ENCODE measurements at regions not wholly inside any gene's neighbourhood (a gene's known extent, or its start where the extent isn't known, plus 50 kb on each side); places are given as distances from the start of the nearest gene placed in this dataset.

GRCh38 chr7:112877691-112878460 lies 87.7 kb upstream of the TMEM168 start:
- no peak for TF ChIP-seq ZFX (IDR thresholded peaks at IDR 0.05)
- TF ChIP-seq CTCF (conservative IDR thresholded peaks at IDR 0.05): no peak
- no peak overlapping the region for H3K27ac ChIP-seq

GRCh38 chr7:112876877-112877276 lies 86.7 kb upstream of the TMEM168 start:
- no peak overlapping the region for H3K27ac ChIP-seq
- TF ChIP-seq CTCF (conservative IDR thresholded peaks at IDR 0.05) (no peak), ZFX (IDR thresholded peaks at IDR 0.05) (no peak)

- no peak for TF ChIP-seq ZFX (IDR thresholded peaks at IDR 0.05)
- no peak for TF ChIP-seq CTCF (conservative IDR thresholded peaks at IDR 0.05)
Measured at GRCh38 chr7:112874909-112875308, 84.7 kb upstream of the TMEM168 start.

GRCh38 chr7:112873831-112874553 lies 83.8 kb upstream of the TMEM168 start:
- H3K27ac ChIP-seq: no peak overlapping the region
- TF ChIP-seq ZFX (IDR thresholded peaks at IDR 0.05) (no peak), CTCF (conservative IDR thresholded peaks at IDR 0.05) (no peak)

More at GRCh38 chr7:112874909-112875308, 84.7 kb upstream of the TMEM168 start:
- no peak overlapping the region for H3K27ac ChIP-seq

GRCh38 chr7:112869111-112869774 lies 79.0 kb upstream of the TMEM168 start:
- no peak overlapping the region for H3K27ac ChIP-seq
- TF ChIP-seq ZFX (IDR thresholded peaks at IDR 0.05) (no peak), CTCF (conservative IDR thresholded peaks at IDR 0.05) (peak; percentile 99)

GRCh38 chr7:112868609-112869008 lies 78.4 kb upstream of the TMEM168 start:
- no peak overlapping the region for H3K27ac ChIP-seq
- TF ChIP-seq CTCF (conservative IDR thresholded peaks at IDR 0.05) (no peak), ZFX (IDR thresholded peaks at IDR 0.05) (no peak)

GRCh38 chr7:112866424-112866823 lies 76.2 kb upstream of the TMEM168 start:
- TF ChIP-seq ZFX (IDR thresholded peaks at IDR 0.05): no peak
- TF ChIP-seq CTCF (conservative IDR thresholded peaks at IDR 0.05): no peak
- no peak overlapping the region for H3K27ac ChIP-seq

All from C4-2B (cell line).